WTC11 (cell line): ENCODE measurements at regions not wholly inside any gene's neighbourhood (a gene's known extent, or its start where the extent isn't known, plus 50 kb on each side); places are given as distances from the start of the nearest gene placed in this dataset.
A peak's percentile ranks its signal among the peaks of the same experiment; 100 is the strongest.

Experiments
- ATAC-seq: fragments of 200-7000 bp; cut with Tn5 transposase; 2 replicates; pipeline ENCODE4 v1.10.0; 2021; ENCODE audit warnings: mild to moderate bottlenecking, moderate library complexity
- CTCF ChIA-PET: fragments of 300-600 bp; sonication (Branson Sonifier 250); formaldehyde crosslinking; loops from one replicate; lab custom pipeline; 2021; ENCODE audit warnings: antibody characterized with exemption; lab: Charles Lee
- POLR2A ChIA-PET: fragments of 350-600 bp; sonication (Branson Sonifier 250); formaldehyde crosslinking; loops from one replicate; lab custom pipeline; 2021; ENCODE audit warnings: antibody characterized with exemption; lab: Charles Lee
- DNase-seq: peaks from one replicate; pipeline ENCODE4 v3.0.0; 2021; ENCODE audit warnings: low spot score
- H3K27ac Mint-ChIP-seq: 2 replicates; pipeline ENCODE4 v1.8.0; 2021; ENCODE audit warnings: mixed read lengths
- H3K27me3 Mint-ChIP-seq: 2 replicates; pipeline ENCODE4 v1.8.0; 2021; ENCODE audit warnings: low read depth, mild to moderate bottlenecking, moderate library complexity, mixed read lengths
- H3K36me3 Mint-ChIP-seq: 2 replicates; pipeline ENCODE4 v1.8.0; 2021; ENCODE audit warnings: mixed read lengths
- H3K4me1 Mint-ChIP-seq: 2 replicates; pipeline ENCODE4 v1.8.0; 2022; ENCODE audit warnings: mixed read lengths
- H3K4me3 Mint-ChIP-seq: 2 replicates; pipeline ENCODE4 v1.8.0; 2021; ENCODE audit warnings: mild to moderate bottlenecking, moderate library complexity, mixed read lengths
- H3K9me3 Mint-ChIP-seq: 2 replicates; pipeline ENCODE4 v1.8.0; 2021; ENCODE audit warnings: mixed read lengths
- CBFB ChIP-seq: sonication (generic); formaldehyde crosslinking; IDR thresholded peaks from 2 replicates; pipeline ENCODE4 v1.8.1; 2022; ENCODE audit warnings: mild to moderate bottlenecking, low read depth, missing genetic modification reagents
- E2F1 ChIP-seq: sonication (generic); formaldehyde crosslinking; IDR thresholded peaks from 2 replicates; pipeline ENCODE4 v1.8.0; 2022; ENCODE audit warnings: mild to moderate bottlenecking, missing genetic modification reagents
- ERG ChIP-seq: fragments of 250-450 bp; sonication (Bioruptor Pico); IDR thresholded peaks from 2 replicates; pipeline ENCODE4 v1.8.0; 2021; ENCODE audit warnings: mild to moderate bottlenecking
- ETV6 ChIP-seq: sonication (generic); formaldehyde crosslinking; IDR thresholded peaks from 2 replicates; pipeline ENCODE4 v1.8.1; 2022; ENCODE audit warnings: mild to moderate bottlenecking, missing genetic modification reagents
- IRF2 ChIP-seq: sonication (generic); formaldehyde crosslinking; IDR thresholded peaks from 2 replicates; pipeline ENCODE4 v1.8.0; 2022; ENCODE audit warnings: low read depth, missing genetic modification reagents, borderline replicate concordance
- JAZF1 ChIP-seq: fragments of 250-450 bp; sonication (Bioruptor Pico); IDR thresholded peaks from 2 replicates; pipeline ENCODE4 v1.9.0; 2021; ENCODE audit warnings: moderate library complexity, mild to moderate bottlenecking, inconsistent platforms
- MXD4 ChIP-seq: fragments of 250-450 bp; sonication (Bioruptor Pico); IDR thresholded peaks from 2 replicates; pipeline ENCODE4 v1.8.0; 2021; ENCODE audit warnings: mild to moderate bottlenecking, moderate library complexity, borderline replicate concordance
- RORB ChIP-seq: fragments of 250-450 bp; sonication (Bioruptor Pico); IDR thresholded peaks from 2 replicates; pipeline ENCODE4 v1.9.0; 2021; ENCODE audit warnings: mild to moderate bottlenecking
- STAT6 ChIP-seq: sonication (generic); formaldehyde crosslinking; conservative IDR thresholded peaks from 2 replicates; pipeline ENCODE4 v1.8.1; 2023; ENCODE audit warnings: mild to moderate bottlenecking, low read depth, missing genetic modification reagents, moderate library complexity
- ZNF423 ChIP-seq: fragments of 250-450 bp; sonication (Bioruptor Pico); IDR thresholded peaks from 2 replicates; pipeline ENCODE4 v2.1.2; 2022; ENCODE audit warnings: mild to moderate bottlenecking, moderate library complexity
- TF ChIP-seq, protein P1 (sequence below): fragments of 250-450 bp; sonication (Bioruptor Pico); conservative IDR thresholded peaks from 2 replicates; pipeline ENCODE4 v1.9.0; 2021; ENCODE audit warnings: mild to moderate bottlenecking
- TF ChIP-seq, protein P2 (sequence below): sonication (generic); formaldehyde crosslinking; IDR thresholded peaks from 2 replicates; pipeline ENCODE4 v1.8.0; 2022; ENCODE audit warnings: missing genetic modification reagents
- TF ChIP-seq, protein P3 (sequence below): fragments of 200-600 bp; IDR thresholded peaks from 2 replicates; pipeline ENCODE4 v1.8.0; 2022; ENCODE audit warnings: antibody characterized with exemption
- TF ChIP-seq, protein P4 (sequence below): sonication (generic); formaldehyde crosslinking; IDR thresholded peaks from 2 replicates; pipeline ENCODE4 v1.8.1; 2023; ENCODE audit warnings: mild to moderate bottlenecking, missing genetic modification reagents, borderline replicate concordance

DNA sequence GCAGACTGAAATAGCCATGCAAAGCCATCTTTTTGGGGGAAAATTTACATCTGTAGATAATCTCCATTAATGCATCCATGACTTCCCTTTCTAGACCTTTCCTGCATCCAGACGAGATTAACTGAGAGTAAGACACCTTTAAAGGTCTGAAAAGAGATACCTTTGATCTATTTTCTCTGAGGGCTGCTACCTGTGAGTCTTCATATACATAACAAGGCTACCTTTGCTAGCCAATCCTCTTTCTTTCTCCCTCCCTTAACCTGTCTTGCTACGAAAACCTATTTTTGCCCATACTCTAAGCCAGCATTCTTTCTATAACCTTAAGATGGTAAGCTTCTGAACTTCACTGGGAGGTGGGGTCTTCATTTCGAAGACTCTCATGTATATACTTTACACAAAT, 908.5 kb upstream of the FBXO33 start:
- TF ChIP-seq E2F1 (CRISPR knock-in tag) (no peak), JAZF1 (CRISPR knock-in tag) (no peak), CBFB (CRISPR knock-in tag) (no peak), RORB (CRISPR knock-in tag) (no peak), ERG (CRISPR knock-in tag) (no peak), ZNF423 (no peak), STAT6 (no peak), IRF2 (no peak), MXD4 (CRISPR knock-in tag) (no peak), ETV6 (CRISPR knock-in tag) (no peak)
- TF ChIP-seq, protein P1, sequence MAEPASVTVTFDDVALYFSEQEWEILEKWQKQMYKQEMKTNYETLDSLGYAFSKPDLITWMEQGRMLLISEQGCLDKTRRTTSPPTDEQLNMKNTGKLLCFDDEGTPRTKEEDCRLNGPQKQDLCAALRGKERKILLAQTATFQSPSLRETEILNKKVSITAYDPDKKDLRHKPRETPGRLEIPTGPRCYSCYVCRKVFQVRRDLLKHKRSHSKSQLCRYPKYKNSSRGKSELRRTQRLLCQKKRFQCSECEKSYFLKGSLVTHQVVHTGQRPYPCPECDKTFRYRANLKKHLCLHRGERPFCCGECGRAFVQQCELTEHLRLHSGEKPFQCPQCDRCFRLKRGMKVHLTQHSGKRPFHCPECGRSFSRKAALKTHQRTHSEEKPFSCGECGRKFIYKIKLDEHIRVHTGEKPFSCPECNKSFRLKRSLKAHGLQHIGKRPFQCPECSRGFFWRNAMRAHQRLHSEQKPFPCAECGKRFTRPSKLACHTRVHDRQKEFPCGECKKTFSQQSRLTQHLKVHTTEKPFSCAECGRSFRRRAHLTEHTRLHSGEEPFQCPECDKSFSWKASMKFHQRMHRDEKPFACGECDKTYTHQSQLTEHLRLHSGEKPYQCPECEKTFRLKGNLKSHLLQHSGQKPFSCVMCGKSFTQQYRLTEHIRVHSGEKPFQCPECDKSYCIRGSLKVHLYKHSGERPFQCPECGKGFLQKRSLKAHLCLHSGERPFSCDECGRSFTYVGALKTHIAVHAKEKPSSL (CRISPR knock-in tag), result no peak
- TF ChIP-seq, protein P2, sequence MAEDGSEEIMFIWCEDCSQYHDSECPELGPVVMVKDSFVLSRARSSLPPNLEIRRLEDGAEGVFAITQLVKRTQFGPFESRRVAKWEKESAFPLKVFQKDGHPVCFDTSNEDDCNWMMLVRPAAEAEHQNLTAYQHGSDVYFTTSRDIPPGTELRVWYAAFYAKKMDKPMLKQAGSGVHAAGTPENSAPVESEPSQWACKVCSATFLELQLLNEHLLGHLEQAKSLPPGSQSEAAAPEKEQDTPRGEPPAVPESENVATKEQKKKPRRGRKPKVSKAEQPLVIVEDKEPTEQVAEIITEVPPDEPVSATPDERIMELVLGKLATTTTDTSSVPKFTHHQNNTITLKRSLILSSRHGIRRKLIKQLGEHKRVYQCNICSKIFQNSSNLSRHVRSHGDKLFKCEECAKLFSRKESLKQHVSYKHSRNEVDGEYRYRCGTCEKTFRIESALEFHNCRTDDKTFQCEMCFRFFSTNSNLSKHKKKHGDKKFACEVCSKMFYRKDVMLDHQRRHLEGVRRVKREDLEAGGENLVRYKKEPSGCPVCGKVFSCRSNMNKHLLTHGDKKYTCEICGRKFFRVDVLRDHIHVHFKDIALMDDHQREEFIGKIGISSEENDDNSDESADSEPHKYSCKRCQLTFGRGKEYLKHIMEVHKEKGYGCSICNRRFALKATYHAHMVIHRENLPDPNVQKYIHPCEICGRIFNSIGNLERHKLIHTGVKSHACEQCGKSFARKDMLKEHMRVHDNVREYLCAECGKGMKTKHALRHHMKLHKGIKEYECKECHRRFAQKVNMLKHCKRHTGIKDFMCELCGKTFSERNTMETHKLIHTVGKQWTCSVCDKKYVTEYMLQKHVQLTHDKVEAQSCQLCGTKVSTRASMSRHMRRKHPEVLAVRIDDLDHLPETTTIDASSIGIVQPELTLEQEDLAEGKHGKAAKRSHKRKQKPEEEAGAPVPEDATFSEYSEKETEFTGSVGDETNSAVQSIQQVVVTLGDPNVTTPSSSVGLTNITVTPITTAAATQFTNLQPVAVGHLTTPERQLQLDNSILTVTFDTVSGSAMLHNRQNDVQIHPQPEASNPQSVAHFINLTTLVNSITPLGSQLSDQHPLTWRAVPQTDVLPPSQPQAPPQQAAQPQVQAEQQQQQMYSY (CRISPR knock-in tag), result no peak
- TF ChIP-seq, protein P3, sequence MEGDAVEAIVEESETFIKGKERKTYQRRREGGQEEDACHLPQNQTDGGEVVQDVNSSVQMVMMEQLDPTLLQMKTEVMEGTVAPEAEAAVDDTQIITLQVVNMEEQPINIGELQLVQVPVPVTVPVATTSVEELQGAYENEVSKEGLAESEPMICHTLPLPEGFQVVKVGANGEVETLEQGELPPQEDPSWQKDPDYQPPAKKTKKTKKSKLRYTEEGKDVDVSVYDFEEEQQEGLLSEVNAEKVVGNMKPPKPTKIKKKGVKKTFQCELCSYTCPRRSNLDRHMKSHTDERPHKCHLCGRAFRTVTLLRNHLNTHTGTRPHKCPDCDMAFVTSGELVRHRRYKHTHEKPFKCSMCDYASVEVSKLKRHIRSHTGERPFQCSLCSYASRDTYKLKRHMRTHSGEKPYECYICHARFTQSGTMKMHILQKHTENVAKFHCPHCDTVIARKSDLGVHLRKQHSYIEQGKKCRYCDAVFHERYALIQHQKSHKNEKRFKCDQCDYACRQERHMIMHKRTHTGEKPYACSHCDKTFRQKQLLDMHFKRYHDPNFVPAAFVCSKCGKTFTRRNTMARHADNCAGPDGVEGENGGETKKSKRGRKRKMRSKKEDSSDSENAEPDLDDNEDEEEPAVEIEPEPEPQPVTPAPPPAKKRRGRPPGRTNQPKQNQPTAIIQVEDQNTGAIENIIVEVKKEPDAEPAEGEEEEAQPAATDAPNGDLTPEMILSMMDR, result no peak
- TF ChIP-seq, protein P4, sequence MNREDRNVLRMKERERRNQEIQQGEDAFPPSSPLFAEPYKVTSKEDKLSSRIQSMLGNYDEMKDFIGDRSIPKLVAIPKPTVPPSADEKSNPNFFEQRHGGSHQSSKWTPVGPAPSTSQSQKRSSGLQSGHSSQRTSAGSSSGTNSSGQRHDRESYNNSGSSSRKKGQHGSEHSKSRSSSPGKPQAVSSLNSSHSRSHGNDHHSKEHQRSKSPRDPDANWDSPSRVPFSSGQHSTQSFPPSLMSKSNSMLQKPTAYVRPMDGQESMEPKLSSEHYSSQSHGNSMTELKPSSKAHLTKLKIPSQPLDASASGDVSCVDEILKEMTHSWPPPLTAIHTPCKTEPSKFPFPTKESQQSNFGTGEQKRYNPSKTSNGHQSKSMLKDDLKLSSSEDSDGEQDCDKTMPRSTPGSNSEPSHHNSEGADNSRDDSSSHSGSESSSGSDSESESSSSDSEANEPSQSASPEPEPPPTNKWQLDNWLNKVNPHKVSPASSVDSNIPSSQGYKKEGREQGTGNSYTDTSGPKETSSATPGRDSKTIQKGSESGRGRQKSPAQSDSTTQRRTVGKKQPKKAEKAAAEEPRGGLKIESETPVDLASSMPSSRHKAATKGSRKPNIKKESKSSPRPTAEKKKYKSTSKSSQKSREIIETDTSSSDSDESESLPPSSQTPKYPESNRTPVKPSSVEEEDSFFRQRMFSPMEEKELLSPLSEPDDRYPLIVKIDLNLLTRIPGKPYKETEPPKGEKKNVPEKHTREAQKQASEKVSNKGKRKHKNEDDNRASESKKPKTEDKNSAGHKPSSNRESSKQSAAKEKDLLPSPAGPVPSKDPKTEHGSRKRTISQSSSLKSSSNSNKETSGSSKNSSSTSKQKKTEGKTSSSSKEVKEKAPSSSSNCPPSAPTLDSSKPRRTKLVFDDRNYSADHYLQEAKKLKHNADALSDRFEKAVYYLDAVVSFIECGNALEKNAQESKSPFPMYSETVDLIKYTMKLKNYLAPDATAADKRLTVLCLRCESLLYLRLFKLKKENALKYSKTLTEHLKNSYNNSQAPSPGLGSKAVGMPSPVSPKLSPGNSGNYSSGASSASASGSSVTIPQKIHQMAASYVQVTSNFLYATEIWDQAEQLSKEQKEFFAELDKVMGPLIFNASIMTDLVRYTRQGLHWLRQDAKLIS (CRISPR knock-in tag), result no peak
- ATAC-seq (peak; percentile 93), DNase-seq (no peak)
- peaks cover 8% of the 10 kb centered on the region for H3K36me3 Mint-ChIP-seq
- POLR2A ChIA-PET, result no interaction called here
- no peaks in the 10 kb centered on the region for H3K27me3 Mint-ChIP-seq
- peaks cover 11% of the 10 kb centered on the region for H3K9me3 Mint-ChIP-seq
- CTCF ChIA-PET, result no interaction called here
- H3K27ac Mint-ChIP-seq, result peak overlapping the region; percentile 53; the same call in 1 of the 2 replicates
- no peak overlapping the region for H3K4me3 Mint-ChIP-seq
- H3K4me1 Mint-ChIP-seq, result peaks cover 65% of the 10 kb centered on the region
